H9 (cell line): ENCODE measurements at regions not wholly inside any gene's neighbourhood (a gene's known extent, or its start where the extent isn't known, plus 50 kb on each side); places are given as distances from the start of the nearest gene placed in this dataset.

Experiments used
- DNase-seq: peaks from one replicate; pipeline ENCODE4 v3.0.0-alpha.2; 2017
- H2AFZ ChIP-seq: one replicate; pipeline ENCODE4 v1.6.1; 2013; ENCODE audit warnings: mild to moderate bottlenecking, low read length, control low read depth, moderate library complexity
- H2AK5ac ChIP-seq: 2 replicates; pipeline ENCODE4 v1.6.1; 2013; ENCODE audit warnings: low read length, control low read depth, mixed read lengths; ENCODE audit not compliant: insufficient read length
- H2BK120ac ChIP-seq: one replicate; pipeline ENCODE4 v1.6.1; 2013; ENCODE audit warnings: low read depth, mild to moderate bottlenecking, low read length, control low read depth, inconsistent platforms; ENCODE audit not compliant: poor library complexity, severe bottlenecking
- H2BK12ac ChIP-seq: 2 replicates; pipeline ENCODE4 v1.6.1; 2013; ENCODE audit warnings: low read length, control low read depth, mixed read lengths, low read depth; ENCODE audit not compliant: insufficient read length
- H2BK15ac ChIP-seq: 2 replicates; pipeline ENCODE4 v1.6.1; 2013; ENCODE audit warnings: low read depth, low read length, control low read depth
- H2BK20ac ChIP-seq: one replicate; pipeline ENCODE4 v1.6.1; 2013; ENCODE audit warnings: low read depth, mild to moderate bottlenecking, low read length, control low read depth, inconsistent platforms; ENCODE audit not compliant: poor library complexity, severe bottlenecking
- H2BK5ac ChIP-seq: 2 replicates; pipeline ENCODE4 v1.6.1; 2013; ENCODE audit warnings: low read length, control low read depth, mixed read lengths; ENCODE audit not compliant: insufficient read length
- H3K14ac ChIP-seq: 2 replicates; pipeline ENCODE4 v1.6.1; 2013; ENCODE audit warnings: low read length, control low read depth; ENCODE audit not compliant: insufficient read depth
- H3K18ac ChIP-seq: 2 replicates; pipeline ENCODE4 v1.6.1; 2013; ENCODE audit warnings: low read depth, mild to moderate bottlenecking, mixed read lengths, low read length, control low read depth; ENCODE audit not compliant: insufficient read length
- H3K23ac ChIP-seq: 2 replicates; pipeline ENCODE4 v1.6.1; 2013; ENCODE audit warnings: low read length, control low read depth, mixed read lengths, low read depth; ENCODE audit not compliant: insufficient read length
- H3K23me2 ChIP-seq: 2 replicates; pipeline ENCODE4 v1.6.1; 2013; ENCODE audit warnings: low read depth, mild to moderate bottlenecking, mixed read lengths, low read length, control low read depth; ENCODE audit not compliant: insufficient read length, poor library complexity, severe bottlenecking
- H3K27ac ChIP-seq: 2 replicates; pipeline ENCODE4 v1.5.1; 2013; ENCODE audit warnings: low read length, control low read depth, mixed read lengths, low read depth; ENCODE audit not compliant: insufficient read length
- H3K27me3 ChIP-seq: 2 replicates; pipeline ENCODE4 v1.6.1; 2013; ENCODE audit warnings: low read length, control low read depth, inconsistent platforms; ENCODE audit not compliant: insufficient read depth
- H3K4ac ChIP-seq: 2 replicates; pipeline ENCODE4 v1.6.1; 2013; ENCODE audit warnings: low read depth, mild to moderate bottlenecking, control low read depth, inconsistent platforms, low read length, moderate library complexity
- H3K4me1 ChIP-seq: 2 replicates; pipeline ENCODE4 v1.6.1; 2013; ENCODE audit warnings: low read length, control low read depth, inconsistent platforms; ENCODE audit not compliant: insufficient read depth
- H3K4me2 ChIP-seq: 2 replicates; pipeline ENCODE4 v1.6.1; 2013; ENCODE audit warnings: low read length, control low read depth, mixed read lengths; ENCODE audit not compliant: insufficient read length, insufficient read depth
- H3K56ac ChIP-seq: 2 replicates; pipeline ENCODE4 v1.6.1; 2013; ENCODE audit warnings: low read depth, mild to moderate bottlenecking, mixed read lengths, low read length, control low read depth; ENCODE audit not compliant: insufficient read length
- H3K79me1 ChIP-seq: 2 replicates; pipeline ENCODE4 v1.6.1; 2013; ENCODE audit warnings: low read depth, mild to moderate bottlenecking, moderate library complexity, low read length, control low read depth, inconsistent platforms; ENCODE audit not compliant: insufficient read depth, poor library complexity, severe bottlenecking
- H3K79me2 ChIP-seq: 2 replicates; pipeline ENCODE4 v1.6.1; 2013; ENCODE audit warnings: low read length, control low read depth, inconsistent platforms; ENCODE audit not compliant: insufficient read depth
- H3K9ac ChIP-seq: 2 replicates; pipeline ENCODE4 v1.6.1; 2013; ENCODE audit warnings: low read length, control low read depth, mixed read lengths; ENCODE audit not compliant: insufficient read length; ENCODE audit errors: extremely low read depth
- H3K9me3 ChIP-seq: one replicate; pipeline ENCODE4 v1.6.1; 2013; ENCODE audit warnings: low read depth, low read length, inconsistent platforms; ENCODE audit not compliant: control insufficient read depth
- H3T11ph ChIP-seq: one replicate; pipeline ENCODE4 v1.6.1; 2013; ENCODE audit warnings: mild to moderate bottlenecking, low read length, control low read depth, inconsistent platforms
- H4K20me1 ChIP-seq: one replicate; pipeline ENCODE4 v1.6.1; 2013; ENCODE audit not compliant: control insufficient read depth, insufficient read length, insufficient read depth
- H4K5ac ChIP-seq: 2 replicates; pipeline ENCODE4 v1.6.1; 2013; ENCODE audit warnings: low read depth, mild to moderate bottlenecking, mixed read lengths, low read length, control low read depth; ENCODE audit not compliant: insufficient read length
- H4K8ac ChIP-seq: replicated peaks from 2 replicates; pipeline ENCODE4 v1.6.1; 2013; ENCODE audit warnings: low read length, control low read depth, mixed read lengths, low read depth; ENCODE audit not compliant: insufficient read length
- H4K91ac ChIP-seq: 2 replicates; pipeline ENCODE4 v1.6.1; 2013; ENCODE audit warnings: low read depth, mild to moderate bottlenecking, moderate library complexity, mixed read lengths, low read length, control low read depth; ENCODE audit not compliant: insufficient read length
- H3K27ac Mint-ChIP-seq, 3 experiments: 2 replicates in 2 of 3; 3 replicates in 1 of 3; pipeline ENCODE4 v1.8.0; 2020 to 2021; ENCODE audit warnings: mixed read lengths in 3 of 3, mild to moderate bottlenecking in 1 of 3, moderate library complexity in 1 of 3
- H3K27me3 Mint-ChIP-seq: 2 replicates; pipeline ENCODE4 v1.8.0; 2021; ENCODE audit warnings: low read depth, mild to moderate bottlenecking, moderate library complexity, mixed read lengths
- H3K36me3 Mint-ChIP-seq, 3 experiments: 2 replicates in 2 of 3; 3 replicates in 1 of 3; pipeline ENCODE4 v1.8.0; 2020 to 2021; ENCODE audit warnings: low read depth in 3 of 3, mixed read lengths in 3 of 3; ENCODE audit not compliant: insufficient read depth in 1 of 3
- H3K4me1 Mint-ChIP-seq, 2 experiments: 2 replicates each; pipeline ENCODE4 v1.8.0; 2020; ENCODE audit warnings: mixed read lengths in 2 of 2
- H3K4me3 Mint-ChIP-seq, 2 experiments: 2 replicates in 1 of 2; 3 replicates in 1 of 2; pipeline ENCODE4 v1.8.0; 2020 to 2021; ENCODE audit warnings: mild to moderate bottlenecking in 2 of 2, mixed read lengths in 2 of 2, moderate library complexity in 1 of 2
- H3K9me3 Mint-ChIP-seq, 2 experiments: 2 replicates in 1 of 2; 3 replicates in 1 of 2; pipeline ENCODE4 v1.8.0; 2020; ENCODE audit warnings: mild to moderate bottlenecking in 2 of 2, mixed read lengths in 2 of 2, moderate library complexity in 1 of 2
- CTCF ChIP-seq: fragments of 200-600 bp; sonication (generic); conservative IDR thresholded peaks from 3 replicates; pipeline ENCODE4 v1.8.0; 2021; ENCODE audit warnings: antibody characterized with exemption, mild to moderate bottlenecking
- WGBS: extraction: QIAGEN DNeasy Blood & Tissue Kit; methylation state at CpG from one replicate; pipeline ENCODE4 v1.1.7; 2013; ENCODE audit warnings: missing lambda C conversion rate, low lambda C conversion rate, mixed read lengths; ENCODE audit not compliant: insufficient read length; ENCODE audit errors: extremely low coverage; 5-methylcytosine and 5-hydroxymethylcytosine counted together

GRCh38 chr10:28810057-28810870 lies 132.9 kb downstream of the BAMBI start:
- peak overlapping the region; percentile 94 to 99 (median 97) for H3K27ac Mint-ChIP-seq
- H3K9me3 ChIP-seq, result no peaks in the 10 kb centered on the region
- no peak overlapping the region for H4K8ac ChIP-seq
- H3K9ac ChIP-seq, result no peak overlapping the region
- H4K20me1 ChIP-seq, result no peaks in the 10 kb centered on the region
- H3K14ac ChIP-seq, result no peak overlapping the region
- peak overlapping the region; percentile 80 for H3K4me2 ChIP-seq
- no peak overlapping the region for H2BK120ac ChIP-seq
- peak overlapping the region; percentile 29 for H2BK5ac ChIP-seq
- H3K23me2 ChIP-seq, result no peaks in the 10 kb centered on the region
- H2AFZ ChIP-seq, result no peak overlapping the region
- no peak overlapping the region for H3K4ac ChIP-seq
- no CpG with 5 or more reads among the region's 10 CpGs for whole genome bisulfite sequencing
- peak overlapping the region; percentile 51 for H2BK20ac ChIP-seq
- no peaks in the 10 kb centered on the region for H3K79me2 ChIP-seq
- no peaks in the 10 kb centered on the region for H3K79me1 ChIP-seq
- H3K56ac ChIP-seq, result peak overlapping the region; percentile 30
- peaks cover 4 to 18% (median 13%) of the 10 kb centered on the region in 3 experiments; a peak in 6 of 7 replicates for H3K36me3 Mint-ChIP-seq
- no peak overlapping the region for H3T11ph ChIP-seq
- TF ChIP-seq CTCF, result no peak
- no peak overlapping the region for H4K91ac ChIP-seq
- peak overlapping the region; percentile 7 for H3K18ac ChIP-seq
- H3K27ac ChIP-seq, result peak overlapping the region; percentile 81
- peak; percentile 53 for DNase-seq
- H3K27me3 ChIP-seq, result no peaks in the 10 kb centered on the region
- H3K9me3 Mint-ChIP-seq, result peaks cover 8 to 13% of the 10 kb centered on the region in 2 experiments
- peak overlapping the region; percentile 45 to 64 for H3K4me3 Mint-ChIP-seq
- H2AK5ac ChIP-seq, result no peak overlapping the region
- H3K4me1 Mint-ChIP-seq, result peaks cover 56 to 70% of the 10 kb centered on the region in 2 experiments
- H3K27me3 Mint-ChIP-seq, result peaks cover 4% of the 10 kb centered on the region; the same call in 1 of the 2 replicates
- no peak overlapping the region for H3K23ac ChIP-seq
- no peak overlapping the region for H2BK12ac ChIP-seq
- peaks cover 16% of the 10 kb centered on the region for H3K4me1 ChIP-seq
- no peak overlapping the region for H4K5ac ChIP-seq
- no peak overlapping the region for H2BK15ac ChIP-seq
